Hepatic stellate cell (primary cell): ENCODE measurements at regions not wholly inside any gene's neighbourhood (a gene's known extent, or its start where the extent isn't known, plus 50 kb on each side); places are given as distances from the start of the nearest gene placed in this dataset.
"Not testable (repeated sequence)": the region's sequence is repeated elsewhere in the genome, so short reads cannot be mapped to it uniquely, and the experiment has no call there.

Experiments used
- DNase-seq: peaks from one replicate; pipeline ENCODE4 v3.0.0; 2011; ENCODE audit warnings: low spot score

DNA sequence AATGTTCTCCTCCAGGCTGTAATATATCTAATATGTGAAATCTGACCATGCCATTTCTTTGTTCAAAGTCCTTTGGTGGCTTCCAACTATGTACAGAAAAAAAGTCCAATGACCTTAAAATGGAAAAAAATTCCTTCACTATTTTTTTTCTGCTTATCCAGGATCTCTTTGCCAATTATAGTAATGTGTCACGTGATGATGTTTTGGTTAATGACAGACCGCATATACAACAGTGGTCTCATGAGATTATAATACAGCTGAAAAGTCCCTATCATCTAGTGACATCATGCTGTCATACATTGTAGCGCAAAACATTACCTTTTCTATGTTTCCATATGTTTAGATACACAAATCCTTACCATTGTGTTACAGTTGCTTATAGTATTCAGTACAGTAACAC, 477.6 kb downstream of the TMEM232 start:
- no peak for DNase-seq

GRCh38 chr5:110250355-110250754, 476.1 kb downstream of the TMEM232 start:
- DNase-seq, result no peak

- no peak for DNase-seq
These were observed 475.7 kb downstream of the TMEM232 start for GRCh38 chr5:110250755-110251154.

- DNase-seq, result no peak
These were observed 475.1 kb downstream of the TMEM232 start for GRCh38 chr5:110251366-110251765.

DNA sequence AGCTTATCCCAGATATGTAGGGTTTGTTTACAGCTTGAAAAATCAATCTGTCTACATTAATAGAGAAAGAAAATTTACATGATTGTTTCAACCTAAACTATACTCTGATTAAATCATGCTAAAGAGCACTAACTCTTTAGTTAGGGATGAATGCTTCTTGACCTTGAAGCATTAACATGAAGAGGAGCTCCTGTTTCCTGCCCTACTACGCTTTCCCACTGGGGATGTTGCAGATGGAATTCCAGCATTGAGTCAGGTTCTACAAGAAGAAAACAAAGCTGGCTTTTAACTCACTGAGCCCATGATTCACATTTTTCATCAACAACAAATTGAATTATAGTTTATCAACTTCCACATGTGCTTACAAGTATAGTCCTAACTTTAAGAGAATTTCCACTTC, 471.3 kb downstream of the TMEM232 start:
- DNase-seq, result no peak

DNA sequence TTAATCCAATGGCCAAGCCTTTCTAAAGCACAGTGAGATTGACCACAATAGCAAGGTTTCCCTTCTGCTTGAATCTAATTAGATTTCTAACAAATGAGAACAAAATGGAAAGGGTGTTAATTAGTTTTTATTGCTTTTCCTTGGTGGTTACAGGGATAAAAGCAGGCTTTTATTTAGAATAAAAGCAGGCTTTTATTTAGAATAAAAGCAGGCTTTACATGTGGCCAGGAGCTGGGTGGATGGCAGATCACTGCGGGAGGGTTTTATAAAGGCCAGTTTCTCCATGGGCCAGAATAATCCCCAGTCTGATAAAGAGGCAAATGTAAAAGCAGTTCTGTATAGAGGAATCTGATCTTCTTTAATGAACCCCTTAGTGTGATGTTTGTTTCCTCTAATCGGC, 470.2 kb downstream of the TMEM232 start:
- DNase-seq, result no peak

GRCh38 chr5:110257971-110258370, 468.5 kb downstream of the TMEM232 start:
- DNase-seq, result no peak

DNA sequence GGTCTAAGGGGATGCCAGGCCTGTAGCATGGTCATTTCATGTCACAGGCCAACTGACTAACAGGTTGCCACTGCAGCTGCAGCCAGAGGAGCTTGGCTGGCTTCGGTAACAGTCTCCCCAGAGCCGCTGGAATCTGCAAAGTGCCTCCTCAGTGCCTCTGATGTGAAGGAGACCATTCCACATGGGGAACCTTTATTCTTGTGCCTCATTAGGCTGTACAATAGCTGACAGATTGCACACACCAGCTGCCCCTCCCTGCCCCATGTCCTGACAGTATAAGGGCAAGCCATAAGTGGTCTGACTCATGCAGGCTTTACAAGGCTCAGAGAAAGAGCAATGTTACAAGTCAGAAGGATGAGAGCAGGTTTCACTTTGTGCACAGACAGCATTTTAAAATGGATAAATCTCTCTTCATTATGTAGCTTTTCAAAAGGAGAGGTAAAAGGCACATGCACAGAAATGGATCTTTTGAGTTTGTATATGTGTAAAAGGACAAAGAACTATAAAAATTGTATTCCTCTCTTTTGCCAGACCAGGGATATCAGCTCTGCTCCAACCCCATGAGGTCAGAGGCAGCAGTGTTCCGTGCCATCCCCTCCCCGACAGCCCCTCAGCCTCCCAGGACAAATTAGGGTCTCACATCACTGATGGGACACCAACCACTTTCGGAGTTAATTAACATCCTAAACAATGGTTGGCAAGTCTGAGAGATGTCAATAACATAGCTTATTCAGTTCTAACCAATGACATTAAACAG, 467.8 kb downstream of the TMEM232 start:
- peak; percentile 12 for DNase-seq

DNA sequence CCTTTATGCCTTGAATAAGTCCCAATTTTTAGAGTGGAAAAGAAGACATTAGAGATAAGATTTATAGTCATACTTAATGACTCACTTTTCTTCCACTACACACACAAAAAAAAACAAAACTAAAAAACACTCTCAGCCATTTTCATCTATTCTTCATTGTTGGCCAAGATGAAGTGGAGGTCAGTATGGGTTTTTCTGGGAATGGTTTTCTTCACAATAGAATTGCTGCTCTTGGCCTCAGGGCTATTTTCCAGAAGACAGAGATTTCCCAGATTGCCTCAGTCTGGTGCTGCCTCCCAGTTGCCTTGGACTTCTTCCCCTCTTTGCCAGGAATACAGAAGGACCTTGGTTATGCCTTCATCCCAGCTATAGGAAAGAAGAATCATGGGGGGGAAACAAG, 463.7 kb downstream of the TMEM232 start:
- DNase-seq, result no peak

- no peak for DNase-seq
These were observed 461.8 kb downstream of the TMEM232 start for GRCh38 chr5:110264661-110265060.

DNA sequence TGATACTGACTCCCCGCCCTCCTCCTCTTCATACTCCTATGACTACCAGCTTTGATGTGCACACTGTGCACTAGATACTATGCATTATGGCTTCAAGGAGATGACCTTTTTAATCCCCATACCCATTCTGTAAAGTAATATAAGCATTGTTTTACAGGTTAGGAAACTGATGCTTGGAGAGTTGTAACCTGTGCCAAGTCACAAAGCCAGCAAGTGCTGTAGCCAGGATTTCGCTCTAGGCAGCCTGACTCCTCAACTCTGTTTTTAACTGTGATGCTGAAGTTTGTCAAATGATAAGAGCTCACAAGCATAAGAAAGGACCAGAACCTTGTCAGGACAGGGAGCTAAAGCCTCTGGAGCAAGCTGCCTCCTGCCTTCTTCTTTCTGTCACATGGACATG, 461.3 kb downstream of the TMEM232 start:
- no peak for DNase-seq

DNA sequence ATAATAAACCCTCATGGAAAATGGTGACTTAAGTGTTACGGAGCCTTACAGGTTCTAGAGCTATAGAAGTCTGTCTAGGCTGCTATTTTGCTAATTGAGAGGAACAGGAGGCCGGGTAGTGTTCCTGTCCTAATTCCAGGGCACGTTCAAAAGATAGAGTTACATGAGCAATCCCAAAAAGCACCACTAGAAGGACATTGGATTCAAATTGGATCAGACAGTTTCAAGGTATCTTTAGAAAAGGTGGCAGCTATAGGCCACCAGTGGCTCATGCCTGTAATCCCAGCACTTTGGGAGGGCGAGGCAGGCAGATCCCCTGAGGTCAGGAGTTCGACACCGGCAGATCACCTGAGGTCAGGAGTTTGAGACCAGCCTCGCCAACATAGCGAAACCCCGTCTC, 458.8 kb downstream of the TMEM232 start:
- DNase-seq, result no peak

GRCh38 chr5:110268283-110268682, 458.2 kb downstream of the TMEM232 start:
- no peak for DNase-seq

DNA sequence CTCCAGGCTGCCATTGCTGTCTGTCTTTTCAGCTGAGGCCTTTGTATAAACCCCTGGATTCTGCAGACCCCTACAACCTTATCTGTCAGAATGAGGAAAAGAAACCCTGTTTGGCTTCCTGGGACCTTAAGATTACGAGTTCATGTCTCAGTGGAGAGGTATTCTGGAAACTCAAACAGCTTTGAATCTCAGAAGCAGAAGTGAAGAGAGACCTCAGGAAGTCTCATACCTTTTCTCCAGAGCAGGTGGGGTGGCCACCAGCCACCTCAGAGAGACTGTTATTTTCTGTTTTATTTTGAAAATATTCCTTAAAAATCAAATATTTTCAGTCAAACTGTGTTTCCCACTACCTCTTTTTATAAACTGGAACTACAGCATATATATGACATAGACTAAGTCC, 457.5 kb downstream of the TMEM232 start:
- DNase-seq, result no peak

GRCh38 chr5:110269478-110270142, 456.9 kb downstream of the TMEM232 start:
- no peak for DNase-seq

DNA sequence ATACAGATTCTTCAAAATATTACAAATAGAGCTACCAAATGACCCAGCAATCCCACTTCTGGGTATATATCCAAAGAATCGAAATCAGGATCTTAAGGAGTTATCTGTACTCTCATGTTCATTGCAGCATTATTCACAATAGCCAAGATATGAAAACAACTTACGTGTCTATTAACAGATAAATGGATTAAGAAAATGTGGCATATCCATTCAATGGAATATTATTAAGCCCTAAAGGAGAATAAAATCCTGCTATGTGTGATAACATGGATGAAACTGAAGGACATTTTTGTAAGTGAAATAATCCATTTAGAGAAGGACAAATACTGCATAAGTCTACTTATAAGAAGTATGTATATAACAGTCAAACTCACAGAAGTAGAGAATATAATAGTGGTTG, 450.6 kb downstream of the TMEM232 start:
- no peak for DNase-seq

GRCh38 chr5:110278449-110278848, 448.0 kb downstream of the TMEM232 start:
- DNase-seq, result not testable (repeated sequence)

DNA sequence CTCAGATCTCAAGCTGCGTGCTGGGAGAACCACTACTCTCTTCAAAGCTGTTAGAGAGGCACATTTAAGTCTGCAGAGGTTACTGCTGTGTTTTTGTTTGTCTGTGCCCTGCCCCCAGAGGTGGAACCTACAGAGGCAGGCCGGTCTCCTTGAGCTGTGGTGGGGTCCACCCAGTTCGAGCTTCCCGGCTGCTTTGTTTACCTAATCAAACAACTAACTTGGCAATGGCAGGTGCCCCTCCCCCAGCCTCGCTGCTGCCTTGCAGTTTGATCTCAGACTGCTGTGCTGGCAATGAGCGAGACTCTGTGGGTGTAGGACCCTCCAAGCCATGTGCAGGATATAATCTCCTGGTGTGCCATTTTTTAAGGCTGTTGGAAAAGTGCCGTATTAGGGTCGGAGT, 442.4 kb downstream of the TMEM232 start:
- not testable (repeated sequence) for DNase-seq

DNA sequence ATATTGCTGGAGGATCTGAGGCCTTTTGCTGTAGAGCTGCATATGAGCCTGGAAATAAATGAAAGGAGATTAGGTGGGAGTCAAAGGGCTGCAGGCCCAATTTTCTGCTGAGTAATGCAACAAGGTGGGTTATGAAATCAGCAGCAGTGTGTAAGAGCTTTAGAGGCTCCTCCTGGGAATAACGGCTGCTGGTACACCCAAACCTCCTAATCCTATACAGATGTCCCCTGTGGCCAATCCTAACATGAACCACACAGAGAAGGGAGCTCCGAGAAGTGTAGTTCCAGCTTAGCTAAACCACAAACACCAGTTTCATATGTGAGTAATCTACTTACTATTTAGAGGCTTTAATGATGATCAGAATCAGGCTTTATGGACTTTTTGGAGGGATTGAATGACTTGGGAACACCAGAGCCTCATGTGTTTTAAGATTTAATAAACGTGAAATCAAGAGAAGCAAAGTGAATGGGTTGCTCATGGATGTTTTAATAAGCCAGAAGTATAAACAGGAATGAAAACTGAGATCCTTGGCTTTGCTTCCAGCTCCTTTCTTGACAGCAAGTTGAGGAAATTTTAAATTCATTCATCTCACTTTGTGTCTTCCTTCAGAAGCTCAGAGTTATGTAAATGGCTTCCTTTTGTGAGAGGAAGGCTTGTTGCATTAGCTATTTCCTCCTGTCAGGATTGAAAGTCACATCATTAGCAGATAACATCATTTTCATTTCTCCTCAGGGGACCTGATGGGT, 437.5 kb downstream of the TMEM232 start:
- peak; percentile 16 for DNase-seq

- DNase-seq, result no peak
These were observed 437.0 kb downstream of the TMEM232 start for GRCh38 chr5:110289512-110289810.

DNA sequence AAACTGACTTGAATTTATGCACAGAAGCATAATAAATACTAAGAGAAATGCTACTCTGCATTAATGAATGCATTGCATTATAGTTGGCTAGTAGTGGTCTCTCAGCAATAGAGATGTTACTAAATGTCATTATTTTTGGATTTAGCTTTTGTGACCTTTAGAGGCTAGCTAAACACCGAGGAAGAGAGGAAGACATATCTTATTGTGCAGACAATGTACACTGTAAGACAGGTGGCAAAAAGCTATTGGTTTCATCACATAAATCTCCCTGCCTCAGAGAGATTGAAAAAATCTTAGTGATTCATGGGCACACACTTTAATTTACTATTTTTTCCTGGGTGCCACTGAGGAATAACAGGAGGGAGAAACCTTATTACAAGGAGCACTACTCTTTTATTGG, 435.9 kb downstream of the TMEM232 start:
- no peak for DNase-seq

DNA sequence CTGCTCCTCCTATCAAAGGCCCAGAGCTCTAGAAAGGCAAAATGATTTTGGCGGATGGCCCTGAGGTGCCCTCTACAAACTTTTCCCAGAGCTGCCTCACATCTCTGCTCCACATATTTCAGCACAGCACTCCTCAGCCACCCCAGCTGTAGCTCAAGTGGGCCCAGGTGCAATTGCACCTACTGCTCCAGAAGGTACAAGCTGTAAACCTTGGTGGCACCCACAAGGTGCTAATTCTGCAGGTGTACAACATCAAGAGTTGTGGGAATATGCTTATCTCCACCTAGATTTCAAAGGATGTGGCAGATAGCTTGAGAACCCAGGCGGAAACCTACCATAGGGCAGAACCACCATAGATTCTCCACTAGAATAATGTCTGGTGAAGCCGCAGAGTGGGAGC, 432.2 kb downstream of the TMEM232 start:
- no peak for DNase-seq

- DNase-seq, result no peak
These were observed 429.3 kb downstream of the TMEM232 start for GRCh38 chr5:110297152-110297670.
